ENCODE measurements at regions not wholly inside any gene's neighbourhood (a gene's known extent, or its start where the extent isn't known, plus 50 kb on each side); places are given as distances from the start of the nearest gene placed in this dataset.

- H3K27me3 ChIP-seq (ENCODE audit: low read length): no peaks in the 10 kb centered on the region
- no peak overlapping the region for H2AFZ ChIP-seq (ENCODE audit: low read depth, low read length, severe bottlenecking)
- H3K4me2 ChIP-seq (ENCODE audit: low read depth, low read length, poor library complexity, severe bottlenecking): no peak overlapping the region
- H3K9me2 ChIP-seq (replicated peaks; ENCODE audit: insufficient read depth, low read length): no peaks in the 10 kb centered on the region
- no peak overlapping the region for H3K9ac ChIP-seq (ENCODE audit: low read length)
- no peak overlapping the region for H3K27ac ChIP-seq (ENCODE audit: low read depth, low read length)
- TF ChIP-seq CTCF (IDR thresholded peaks at IDR 0.05; ENCODE audit: insufficient read depth, low read length, poor library complexity, severe bottlenecking) (no peak), EZH2phosphoT487 (conservative IDR thresholded peaks at IDR 0.05; ENCODE audit: low read length) (no peak)
- no peak overlapping the region for H3K4me3 ChIP-seq (ENCODE audit: insufficient read depth, low read length, poor library complexity, severe bottlenecking)
- H3F3A ChIP-seq (ENCODE audit: insufficient read depth): no peaks in the 10 kb centered on the region
- H3K9me3 ChIP-seq (ENCODE audit: insufficient read depth, low read length): no peaks in the 10 kb centered on the region
- H3K36me3 ChIP-seq (ENCODE audit: low read length): no peaks in the 10 kb centered on the region
- no peaks in the 10 kb centered on the region for H3K79me2 ChIP-seq (ENCODE audit: insufficient read depth, low read length)
- H4K20me1 ChIP-seq (ENCODE audit: low read depth, low read length): no peaks in the 10 kb centered on the region
These were observed 603.5 kb downstream of the MAFB start for GRCh38 chr20:40085513-40085912.

- Histone ChIP-seq H3K27ac (ENCODE audit: low read depth, low read length) (no peak overlapping the region), H3K79me2 (ENCODE audit: insufficient read depth, low read length) (no peaks in the 10 kb centered on the region), H4K20me1 (ENCODE audit: low read depth, low read length) (no peaks in the 10 kb centered on the region), H3K9me3 (ENCODE audit: insufficient read depth, low read length) (no peaks in the 10 kb centered on the region), H3K4me2 (ENCODE audit: low read depth, low read length, poor library complexity, severe bottlenecking) (no peak overlapping the region), H2AFZ (ENCODE audit: low read depth, low read length, severe bottlenecking) (no peak overlapping the region), H3K27me3 (ENCODE audit: low read length) (no peaks in the 10 kb centered on the region), H3K9me2 (replicated peaks; ENCODE audit: insufficient read depth, low read length) (no peaks in the 10 kb centered on the region), H3K9ac (ENCODE audit: low read length) (no peak overlapping the region), H3F3A (ENCODE audit: insufficient read depth) (no peaks in the 10 kb centered on the region), H3K36me3 (ENCODE audit: low read length) (no peaks in the 10 kb centered on the region), H3K4me3 (ENCODE audit: insufficient read depth, low read length, poor library complexity, severe bottlenecking) (no peak overlapping the region)
- TF ChIP-seq EZH2phosphoT487 (conservative IDR thresholded peaks at IDR 0.05; ENCODE audit: low read length) (no peak), CTCF (IDR thresholded peaks at IDR 0.05; ENCODE audit: insufficient read depth, low read length, poor library complexity, severe bottlenecking) (no peak)
These were observed 606.6 kb downstream of the MAFB start for GRCh38 chr20:40082436-40082835.

- no peak overlapping the region for H2AFZ ChIP-seq (ENCODE audit: low read depth, low read length, severe bottlenecking)
- H3K79me2 ChIP-seq (ENCODE audit: insufficient read depth, low read length): no peaks in the 10 kb centered on the region
- H3K4me2 ChIP-seq (ENCODE audit: low read depth, low read length, poor library complexity, severe bottlenecking): no peak overlapping the region
- H3K36me3 ChIP-seq (ENCODE audit: low read length): no peaks in the 10 kb centered on the region
- no peaks in the 10 kb centered on the region for H3K9me2 ChIP-seq (replicated peaks; ENCODE audit: insufficient read depth, low read length)
- no peak overlapping the region for H3K4me3 ChIP-seq (ENCODE audit: insufficient read depth, low read length, poor library complexity, severe bottlenecking)
- no peaks in the 10 kb centered on the region for H3F3A ChIP-seq (ENCODE audit: insufficient read depth)
- no peaks in the 10 kb centered on the region for H3K9me3 ChIP-seq (ENCODE audit: insufficient read depth, low read length)
- H4K20me1 ChIP-seq (ENCODE audit: low read depth, low read length): no peaks in the 10 kb centered on the region
- H3K27ac ChIP-seq (ENCODE audit: low read depth, low read length): no peak overlapping the region
- TF ChIP-seq EZH2phosphoT487 (conservative IDR thresholded peaks at IDR 0.05; ENCODE audit: low read length) (no peak), CTCF (IDR thresholded peaks at IDR 0.05; ENCODE audit: insufficient read depth, low read length, poor library complexity, severe bottlenecking) (no peak)
- H3K27me3 ChIP-seq (ENCODE audit: low read length): no peaks in the 10 kb centered on the region
- no peak overlapping the region for H3K9ac ChIP-seq (ENCODE audit: low read length)
These were observed 607.4 kb downstream of the MAFB start for GRCh38 chr20:40081653-40082052.

Measured in SU-DHL-6 (cell line).